ENCODE measurements at regions not wholly inside any gene's neighbourhood (a gene's known extent, or its start where the extent isn't known, plus 50 kb on each side); places are given as distances from the start of the nearest gene placed in this dataset.

DNA sequence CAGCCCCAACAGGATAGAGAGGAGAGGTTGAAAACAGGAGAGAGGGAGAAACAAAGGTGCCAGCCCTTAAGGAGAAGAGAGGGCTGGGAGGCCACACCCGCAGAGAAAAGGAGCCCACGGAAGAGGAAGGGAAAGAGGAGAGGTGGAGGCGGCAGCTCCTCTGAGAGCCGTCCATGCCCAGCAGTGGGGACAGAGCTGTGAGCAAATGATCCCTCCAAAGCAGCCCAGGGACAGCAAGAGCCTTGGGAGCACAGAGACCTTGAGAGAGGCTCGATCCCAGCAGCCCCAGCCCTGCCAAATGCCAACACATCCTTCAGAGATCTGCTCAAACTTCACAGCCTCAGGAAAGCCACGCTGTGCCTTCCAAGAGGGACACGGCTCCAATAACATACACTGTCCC, 66.7 kb upstream of the CORO2B start:
- Histone ChIP-seq H3K36me3 (ENCODE audit: control insufficient read depth, insufficient read depth, low read length) (no peaks in the 10 kb centered on the region), H3K4me3 (replicated peaks; ENCODE audit: low read depth, low read length) (no peak overlapping the region), H3K27me3 (replicated peaks; ENCODE audit: control insufficient read depth, insufficient read depth, low read length) (no peaks in the 10 kb centered on the region; the same call in 1 of the 2 replicates)
- TF ChIP-seq, protein P1, sequence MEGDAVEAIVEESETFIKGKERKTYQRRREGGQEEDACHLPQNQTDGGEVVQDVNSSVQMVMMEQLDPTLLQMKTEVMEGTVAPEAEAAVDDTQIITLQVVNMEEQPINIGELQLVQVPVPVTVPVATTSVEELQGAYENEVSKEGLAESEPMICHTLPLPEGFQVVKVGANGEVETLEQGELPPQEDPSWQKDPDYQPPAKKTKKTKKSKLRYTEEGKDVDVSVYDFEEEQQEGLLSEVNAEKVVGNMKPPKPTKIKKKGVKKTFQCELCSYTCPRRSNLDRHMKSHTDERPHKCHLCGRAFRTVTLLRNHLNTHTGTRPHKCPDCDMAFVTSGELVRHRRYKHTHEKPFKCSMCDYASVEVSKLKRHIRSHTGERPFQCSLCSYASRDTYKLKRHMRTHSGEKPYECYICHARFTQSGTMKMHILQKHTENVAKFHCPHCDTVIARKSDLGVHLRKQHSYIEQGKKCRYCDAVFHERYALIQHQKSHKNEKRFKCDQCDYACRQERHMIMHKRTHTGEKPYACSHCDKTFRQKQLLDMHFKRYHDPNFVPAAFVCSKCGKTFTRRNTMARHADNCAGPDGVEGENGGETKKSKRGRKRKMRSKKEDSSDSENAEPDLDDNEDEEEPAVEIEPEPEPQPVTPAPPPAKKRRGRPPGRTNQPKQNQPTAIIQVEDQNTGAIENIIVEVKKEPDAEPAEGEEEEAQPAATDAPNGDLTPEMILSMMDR (IDR thresholded peaks at IDR 0.05; ENCODE audit: insufficient read depth, low read length, poor library complexity, severe bottlenecking) = no peak
- no peak for DNase-seq (ENCODE audit: extremely low read depth, insufficient read length)

DNA sequence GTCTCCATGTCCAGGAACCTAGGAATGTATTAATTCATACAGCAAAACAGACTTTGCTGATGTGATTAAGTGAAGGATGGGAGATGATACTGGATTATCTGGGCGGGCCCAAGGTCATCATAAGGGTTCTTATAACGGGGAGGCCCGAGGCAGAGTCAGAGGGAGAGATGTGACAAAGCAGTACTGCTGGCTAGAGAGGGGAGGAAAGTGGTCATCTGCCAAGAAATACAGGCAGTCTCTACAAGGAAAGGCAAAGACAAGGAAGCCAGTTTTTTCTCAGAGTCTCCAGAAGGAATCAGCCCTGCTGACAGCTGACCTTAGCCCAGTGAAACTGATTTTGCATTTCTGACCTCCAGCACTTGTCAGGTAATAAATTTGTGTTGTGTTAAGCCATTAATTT, 66.2 kb upstream of the CORO2B start:
- Histone ChIP-seq H3K36me3 (ENCODE audit: control insufficient read depth, insufficient read depth, low read length) (no peaks in the 10 kb centered on the region), H3K27me3 (replicated peaks; ENCODE audit: control insufficient read depth, insufficient read depth, low read length) (no peaks in the 10 kb centered on the region; the same call in 1 of the 2 replicates), H3K4me3 (replicated peaks; ENCODE audit: low read depth, low read length) (no peak overlapping the region)
- TF ChIP-seq, protein P1 (IDR thresholded peaks at IDR 0.05; ENCODE audit: insufficient read depth, low read length, poor library complexity, severe bottlenecking) = no peak
- no peak for DNase-seq (ENCODE audit: extremely low read depth, insufficient read length)

DNA sequence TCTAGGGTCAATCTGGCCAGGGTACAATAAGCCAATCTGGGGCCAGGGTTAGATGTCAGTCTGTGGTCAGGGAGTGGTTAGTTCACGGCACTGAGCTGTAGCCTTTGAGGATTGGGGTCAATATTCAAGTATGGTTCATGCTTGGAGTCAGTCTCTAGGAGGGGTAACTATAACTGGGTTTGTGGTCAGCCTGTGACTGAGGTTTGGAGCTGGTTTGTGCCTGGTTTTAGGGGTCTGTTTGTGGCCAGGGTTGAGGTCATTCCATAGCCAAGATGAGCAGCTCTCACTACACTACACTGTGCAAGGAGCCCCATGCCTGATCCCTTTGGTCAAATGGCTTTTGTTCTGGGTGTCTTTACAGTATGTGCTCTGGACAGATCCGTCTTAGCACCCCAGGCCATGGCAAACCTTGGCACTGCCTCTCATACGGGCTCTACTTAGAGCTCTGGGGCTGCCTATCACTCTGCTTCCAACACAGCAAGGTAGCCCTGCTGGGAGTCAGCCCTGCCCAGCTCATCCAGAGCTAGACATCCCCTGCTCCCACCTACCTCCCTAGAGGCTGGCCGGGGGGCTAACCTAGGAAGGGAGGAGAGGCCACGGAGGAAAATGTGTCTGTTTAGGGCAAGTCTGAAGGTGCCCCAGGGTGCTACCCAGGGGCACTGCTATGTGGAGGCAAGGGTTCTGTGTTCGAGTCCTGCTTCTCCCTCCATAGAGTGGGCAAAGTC, 63.3 kb upstream of the CORO2B start:
- no peak for DNase-seq (ENCODE audit: extremely low read depth, insufficient read length)
- TF ChIP-seq, protein P1 (IDR thresholded peaks at IDR 0.05; ENCODE audit: insufficient read depth, low read length, poor library complexity, severe bottlenecking) = no peak
- Histone ChIP-seq H3K36me3 (ENCODE audit: control insufficient read depth, insufficient read depth, low read length) (no peaks in the 10 kb centered on the region), H3K4me3 (replicated peaks; ENCODE audit: low read depth, low read length) (no peak overlapping the region), H3K27me3 (replicated peaks; ENCODE audit: control insufficient read depth, insufficient read depth, low read length) (no peaks in the 10 kb centered on the region; the same call in none of the 2 replicates)

DNA sequence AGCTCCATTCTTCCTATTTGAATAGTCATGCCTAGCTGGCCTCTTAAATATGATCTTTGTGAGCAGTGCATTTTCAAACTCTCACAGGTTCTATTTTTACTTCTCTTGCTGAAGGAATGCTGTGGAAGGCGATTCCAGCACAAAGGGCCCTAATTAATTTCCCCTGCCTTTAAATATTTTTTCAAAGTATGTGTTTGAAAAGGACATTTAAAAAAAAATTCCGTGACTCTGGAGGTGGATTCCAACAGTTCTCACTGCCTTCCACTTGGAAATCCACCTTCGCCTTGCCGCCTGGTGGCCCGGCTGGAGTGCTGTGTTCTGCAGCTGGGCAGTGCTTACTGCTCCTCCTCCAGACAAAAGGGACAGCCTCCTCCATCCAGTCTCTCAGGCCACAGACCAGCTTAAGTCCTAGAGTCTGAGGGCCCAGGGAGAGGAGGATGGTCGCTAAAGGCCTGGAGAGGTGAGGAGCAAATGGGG, 61.5 kb upstream of the CORO2B start:
- Histone ChIP-seq H3K4me3 (replicated peaks; ENCODE audit: low read depth, low read length) (no peak overlapping the region), H3K27me3 (replicated peaks; ENCODE audit: control insufficient read depth, insufficient read depth, low read length) (no peaks in the 10 kb centered on the region; the same call in none of the 2 replicates), H3K36me3 (ENCODE audit: control insufficient read depth, insufficient read depth, low read length) (no peaks in the 10 kb centered on the region)
- TF ChIP-seq, protein P1 (IDR thresholded peaks at IDR 0.05; ENCODE audit: insufficient read depth, low read length, poor library complexity, severe bottlenecking) = no peak
- DNase-seq (ENCODE audit: extremely low read depth, insufficient read length) = no peak

DNA sequence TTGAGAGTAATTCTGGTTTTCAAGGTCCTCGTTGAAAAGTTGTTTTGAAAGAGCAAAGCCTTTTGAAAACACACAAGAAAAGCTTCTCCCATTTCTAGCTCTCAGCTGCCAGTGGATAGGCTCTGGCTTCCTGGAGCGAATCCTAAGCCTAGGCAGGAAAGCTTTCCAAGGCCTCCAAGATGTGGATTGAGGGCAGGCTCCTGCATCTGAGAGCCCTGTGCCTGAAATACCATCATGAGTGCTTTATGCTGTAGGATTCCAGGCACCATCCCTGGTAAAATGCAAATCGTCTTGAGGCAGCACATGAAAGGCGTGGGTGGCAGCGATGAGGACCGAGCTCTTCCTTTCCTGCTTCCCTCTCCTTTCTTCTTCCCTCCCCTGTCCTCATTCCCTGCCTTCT, 60.7 kb upstream of the CORO2B start:
- no peak for DNase-seq (ENCODE audit: extremely low read depth, insufficient read length)
- Histone ChIP-seq H3K36me3 (ENCODE audit: control insufficient read depth, insufficient read depth, low read length) (no peaks in the 10 kb centered on the region), H3K27me3 (replicated peaks; ENCODE audit: control insufficient read depth, insufficient read depth, low read length) (no peaks in the 10 kb centered on the region; the same call in none of the 2 replicates), H3K4me3 (replicated peaks; ENCODE audit: low read depth, low read length) (no peak overlapping the region)
- TF ChIP-seq, protein P1 (IDR thresholded peaks at IDR 0.05; ENCODE audit: insufficient read depth, low read length, poor library complexity, severe bottlenecking) = no peak
